ENCODE measurements at regions not wholly inside any gene's neighbourhood (a gene's known extent, or its start where the extent isn't known, plus 50 kb on each side); places are given as distances from the start of the nearest gene placed in this dataset.

- Histone ChIP-seq H3K36me3 (ENCODE audit: control insufficient read depth in 1 of 2, insufficient read depth in 2 of 2, low read depth in 1 of 2, low read length in 2 of 2) (no peaks in the 10 kb centered on the region), H3K18ac (ENCODE audit: low read depth in 1 of 2, low read length in 2 of 2) (no peak overlapping the region), H3K4me3 (ENCODE audit: insufficient read depth in 1 of 2, low read depth in 1 of 2, low read length in 2 of 2) (no peak overlapping the region), H2BK12ac (ENCODE audit: low read length in 2 of 2) (no peak overlapping the region), H2BK15ac (ENCODE audit: low read depth, poor library complexity, severe bottlenecking) (no peak overlapping the region), H2AK5ac (ENCODE audit: low read length, severe bottlenecking) (no peak overlapping the region), H3K4me2 (ENCODE audit: low read length, poor library complexity, severe bottlenecking) (no peak overlapping the region), H3K14ac (ENCODE audit: low read length in 2 of 2) (no peak overlapping the region), H3K79me1 (replicated peaks; ENCODE audit: low read length, poor library complexity, severe bottlenecking) (peaks cover 4% of the 10 kb centered on the region), H2BK120ac (ENCODE audit: low read depth, low read length) (no peak overlapping the region), H3K4me1 (ENCODE audit: control insufficient read depth, insufficient read depth, low read depth, low read length) (peaks cover 3% of the 10 kb centered on the region), H3K9ac (ENCODE audit: low read length) (no peak overlapping the region), H2BK5ac (ENCODE audit: low read depth, low read length, poor library complexity, severe bottlenecking) (no peak overlapping the region), H3K9me3 (ENCODE audit: control insufficient read depth, low read length) (peaks cover 3% of the 10 kb centered on the region), H2AFZ (ENCODE audit: low read depth, low read length) (no peak overlapping the region), H3K23ac (ENCODE audit: low read length in 2 of 2) (no peak overlapping the region), H3K27ac (ENCODE audit: low read length, poor library complexity, severe bottlenecking) (no peak overlapping the region), H3K4ac (ENCODE audit: low read depth in 1 of 2, low read length in 2 of 2) (no peak overlapping the region), H4K91ac (ENCODE audit: low read length) (no peak overlapping the region), H4K8ac (ENCODE audit: low read length) (no peak overlapping the region), H3K27me3 (ENCODE audit: control insufficient read depth in 1 of 2, insufficient read depth in 1 of 2, low read length in 2 of 2) (peaks cover 0 to 6% of the 10 kb centered on the region in 2 experiments)
- no peak for DNase-seq
- WGBS = 89% methylated on average over 2 of the region's 3 CpGs
Measured at GRCh38 chr13:107860284-107860683, 355.1 kb downstream of the LIG4 start.

DNA sequence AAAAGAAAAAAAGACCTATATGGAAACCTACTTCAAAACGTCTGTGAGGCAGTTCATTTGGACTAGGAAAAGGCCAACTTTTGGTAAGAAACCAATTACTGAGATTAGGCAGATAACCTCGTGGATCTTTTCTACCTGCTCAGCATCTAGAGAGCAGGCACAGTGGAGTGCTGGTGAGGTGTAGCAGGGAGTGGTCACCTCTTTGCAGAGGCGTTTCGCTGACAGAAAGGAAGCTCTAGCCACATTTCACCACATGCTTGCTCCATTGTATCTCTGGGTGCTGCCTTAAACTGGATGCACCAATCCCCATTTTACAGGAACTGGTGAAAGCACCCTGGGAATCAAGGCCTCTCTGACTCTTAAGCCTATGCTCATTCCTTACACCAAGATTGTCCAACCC lies 360.5 kb downstream of the LIG4 start:
- H3K23ac ChIP-seq (ENCODE audit: low read length in 2 of 2) = no peak overlapping the region
- no peak overlapping the region for H2BK12ac ChIP-seq (ENCODE audit: low read length in 2 of 2)
- H4K8ac ChIP-seq (ENCODE audit: low read length) = no peak overlapping the region
- H3K9ac ChIP-seq (ENCODE audit: low read length) = no peak overlapping the region
- no peak overlapping the region for H3K18ac ChIP-seq (ENCODE audit: low read depth in 1 of 2, low read length in 2 of 2)
- no peak overlapping the region for H4K91ac ChIP-seq (ENCODE audit: low read length)
- H3K27ac ChIP-seq (ENCODE audit: low read length, poor library complexity, severe bottlenecking) = no peak overlapping the region
- no peak overlapping the region for H3K4me3 ChIP-seq (ENCODE audit: insufficient read depth in 1 of 2, low read depth in 1 of 2, low read length in 2 of 2)
- H3K27me3 ChIP-seq (ENCODE audit: control insufficient read depth in 1 of 2, insufficient read depth in 1 of 2, low read length in 2 of 2) = no peaks in the 10 kb centered on the region
- DNase-seq = no peak
- no peak overlapping the region for H2BK120ac ChIP-seq (ENCODE audit: low read depth, low read length)
- H2AK5ac ChIP-seq (ENCODE audit: low read length, severe bottlenecking) = no peak overlapping the region
- H3K4me2 ChIP-seq (ENCODE audit: low read length, poor library complexity, severe bottlenecking) = no peak overlapping the region
- H3K9me3 ChIP-seq (ENCODE audit: control insufficient read depth, low read length) = peaks cover 3% of the 10 kb centered on the region
- no peak overlapping the region for H2BK15ac ChIP-seq (ENCODE audit: low read depth, poor library complexity, severe bottlenecking)
- peaks cover 3% of the 10 kb centered on the region for H3K4me1 ChIP-seq (ENCODE audit: control insufficient read depth, insufficient read depth, low read depth, low read length)
- WGBS = 71% methylated on average over 4 of the region's 4 CpGs
- H3K14ac ChIP-seq (ENCODE audit: low read length in 2 of 2) = no peak overlapping the region
- no peak overlapping the region for H2BK5ac ChIP-seq (ENCODE audit: low read depth, low read length, poor library complexity, severe bottlenecking)
- H3K79me1 ChIP-seq (replicated peaks; ENCODE audit: low read length, poor library complexity, severe bottlenecking) = peaks cover 9% of the 10 kb centered on the region
- peaks cover 0 to 3% of the 10 kb centered on the region in 2 experiments for H3K36me3 ChIP-seq (ENCODE audit: control insufficient read depth in 1 of 2, insufficient read depth in 2 of 2, low read depth in 1 of 2, low read length in 2 of 2)
- H2AFZ ChIP-seq (ENCODE audit: low read depth, low read length) = no peak overlapping the region
- no peak overlapping the region for H3K4ac ChIP-seq (ENCODE audit: low read depth in 1 of 2, low read length in 2 of 2)

- Histone ChIP-seq H2BK12ac (ENCODE audit: low read length in 2 of 2) (no peak overlapping the region), H3K9me3 (ENCODE audit: control insufficient read depth, low read length) (peaks cover under 1% of the 10 kb centered on the region), H4K91ac (ENCODE audit: low read length) (no peak overlapping the region), H3K4me2 (ENCODE audit: low read length, poor library complexity, severe bottlenecking) (no peak overlapping the region), H3K4ac (ENCODE audit: low read depth in 1 of 2, low read length in 2 of 2) (no peak overlapping the region), H2BK15ac (ENCODE audit: low read depth, poor library complexity, severe bottlenecking) (no peak overlapping the region), H3K9ac (ENCODE audit: low read length) (no peak overlapping the region), H2AFZ (ENCODE audit: low read depth, low read length) (no peak overlapping the region), H3K36me3 (ENCODE audit: control insufficient read depth in 1 of 2, insufficient read depth in 2 of 2, low read depth in 1 of 2, low read length in 2 of 2) (peaks cover 0 to 3% of the 10 kb centered on the region in 2 experiments), H3K27me3 (ENCODE audit: control insufficient read depth in 1 of 2, insufficient read depth in 1 of 2, low read length in 2 of 2) (no peaks in the 10 kb centered on the region), H4K8ac (ENCODE audit: low read length) (no peak overlapping the region), H3K79me1 (replicated peaks; ENCODE audit: low read length, poor library complexity, severe bottlenecking) (peaks cover 10% of the 10 kb centered on the region), H3K4me1 (ENCODE audit: control insufficient read depth, insufficient read depth, low read depth, low read length) (peaks cover 3% of the 10 kb centered on the region), H3K27ac (ENCODE audit: low read length, poor library complexity, severe bottlenecking) (no peak overlapping the region), H2BK5ac (ENCODE audit: low read depth, low read length, poor library complexity, severe bottlenecking) (no peak overlapping the region), H2AK5ac (ENCODE audit: low read length, severe bottlenecking) (no peak overlapping the region), H3K18ac (ENCODE audit: low read depth in 1 of 2, low read length in 2 of 2) (no peak overlapping the region), H3K23ac (ENCODE audit: low read length in 2 of 2) (no peak overlapping the region), H3K4me3 (ENCODE audit: insufficient read depth in 1 of 2, low read depth in 1 of 2, low read length in 2 of 2) (no peak overlapping the region), H2BK120ac (ENCODE audit: low read depth, low read length) (no peak overlapping the region), H3K14ac (ENCODE audit: low read length in 2 of 2) (no peak overlapping the region)
- no peak for DNase-seq
- WGBS = 97% methylated on average over 2 of the region's 2 CpGs
Measured at GRCh38 chr13:107852072-107852471, 363.3 kb downstream of the LIG4 start.

DNA sequence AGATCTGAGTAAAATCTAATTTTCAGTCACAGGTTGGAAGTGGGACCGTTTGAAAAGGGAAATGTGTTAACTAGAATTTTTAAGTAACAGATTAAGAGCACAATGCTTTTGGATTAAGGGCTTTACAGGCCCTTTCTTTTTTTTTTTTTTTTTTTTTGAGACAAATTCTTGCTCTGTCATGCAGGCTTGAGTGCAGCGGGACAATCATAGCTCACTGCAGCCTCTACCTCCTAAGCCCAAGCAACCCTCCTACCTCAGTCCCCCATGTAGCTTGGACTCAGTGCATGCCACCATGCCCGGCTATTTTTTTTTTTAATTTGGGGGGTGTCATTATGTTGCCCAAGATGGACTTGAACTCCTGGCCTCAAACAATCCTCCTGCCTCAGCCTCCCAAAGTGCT lies 363.7 kb downstream of the LIG4 start:
- H3K4me1 ChIP-seq (ENCODE audit: control insufficient read depth, insufficient read depth, low read depth, low read length) = peaks cover 3% of the 10 kb centered on the region
- no peak overlapping the region for H2BK5ac ChIP-seq (ENCODE audit: low read depth, low read length, poor library complexity, severe bottlenecking)
- no peak overlapping the region for H2AK5ac ChIP-seq (ENCODE audit: low read length, severe bottlenecking)
- no peak overlapping the region for H2AFZ ChIP-seq (ENCODE audit: low read depth, low read length)
- no peak overlapping the region for H3K4ac ChIP-seq (ENCODE audit: low read depth in 1 of 2, low read length in 2 of 2)
- H3K4me2 ChIP-seq (ENCODE audit: low read length, poor library complexity, severe bottlenecking) = no peak overlapping the region
- H2BK15ac ChIP-seq (ENCODE audit: low read depth, poor library complexity, severe bottlenecking) = no peak overlapping the region
- peaks cover 0 to 3% of the 10 kb centered on the region in 2 experiments for H3K36me3 ChIP-seq (ENCODE audit: control insufficient read depth in 1 of 2, insufficient read depth in 2 of 2, low read depth in 1 of 2, low read length in 2 of 2)
- no peak overlapping the region for H3K4me3 ChIP-seq (ENCODE audit: insufficient read depth in 1 of 2, low read depth in 1 of 2, low read length in 2 of 2)
- H3K9ac ChIP-seq (ENCODE audit: low read length) = no peak overlapping the region
- no peak overlapping the region for H3K23ac ChIP-seq (ENCODE audit: low read length in 2 of 2)
- H2BK120ac ChIP-seq (ENCODE audit: low read depth, low read length) = no peak overlapping the region
- DNase-seq = no peak
- H3K79me1 ChIP-seq (replicated peaks; ENCODE audit: low read length, poor library complexity, severe bottlenecking) = peaks cover 9% of the 10 kb centered on the region
- no peak overlapping the region for H3K14ac ChIP-seq (ENCODE audit: low read length in 2 of 2)
- no peaks in the 10 kb centered on the region for H3K9me3 ChIP-seq (ENCODE audit: control insufficient read depth, low read length)
- H4K91ac ChIP-seq (ENCODE audit: low read length) = no peak overlapping the region
- H3K18ac ChIP-seq (ENCODE audit: low read depth in 1 of 2, low read length in 2 of 2) = no peak overlapping the region
- H4K8ac ChIP-seq (ENCODE audit: low read length) = no peak overlapping the region
- H3K27ac ChIP-seq (ENCODE audit: low read length, poor library complexity, severe bottlenecking) = no peak overlapping the region
- 89% methylated on average over 1 of the region's 3 CpGs for WGBS
- H2BK12ac ChIP-seq (ENCODE audit: low read length in 2 of 2) = no peak overlapping the region
- no peaks in the 10 kb centered on the region for H3K27me3 ChIP-seq (ENCODE audit: control insufficient read depth in 1 of 2, insufficient read depth in 1 of 2, low read length in 2 of 2)

All from mesenchymal stem cell (in vitro differentiated cells and primary cell).